GM03348 (cell line): ENCODE measurements at regions not wholly inside any gene's neighbourhood (a gene's known extent, or its start where the extent isn't known, plus 50 kb on each side); places are given as distances from the start of the nearest gene placed in this dataset.

Source experiments
- DNase-seq: peaks from one replicate; pipeline ENCODE4 v3.0.0; 2012; ENCODE audit warnings: low spot score

DNA sequence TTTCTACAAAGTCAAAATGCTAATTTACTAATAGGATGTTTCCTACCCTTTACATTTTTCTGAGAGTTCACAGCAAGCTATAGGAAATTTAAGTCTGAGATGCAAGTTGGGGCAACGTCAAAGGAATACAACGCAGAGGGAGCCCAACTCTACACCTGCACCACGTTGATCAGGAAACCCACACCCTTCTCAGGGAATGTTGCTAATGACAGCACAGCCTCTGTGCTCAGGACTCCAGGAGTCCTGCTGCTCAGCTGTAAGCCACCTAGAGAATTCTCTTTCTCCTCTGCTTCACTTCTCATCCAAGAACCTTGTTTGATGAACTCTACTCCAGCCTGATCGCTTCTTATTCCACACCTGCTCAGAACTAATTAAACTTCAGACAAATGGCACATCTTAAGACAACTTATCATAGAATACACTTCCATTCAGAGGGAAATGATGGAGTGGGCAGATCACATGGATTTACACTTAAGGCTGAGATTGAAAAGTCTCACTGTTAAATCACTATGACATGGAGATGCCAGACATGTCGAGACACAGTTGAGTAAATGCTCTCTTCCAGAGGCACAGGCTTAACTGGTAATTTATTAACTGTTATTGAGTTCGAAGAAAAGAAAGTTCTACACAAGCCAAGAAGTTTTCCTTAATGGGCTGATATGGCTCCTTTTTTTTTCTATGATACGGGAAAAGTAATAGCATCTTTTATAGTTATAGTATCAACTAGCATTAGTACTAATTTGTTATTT is 811.6 kb upstream of the ARGLU1 start:
- no peak for DNase-seq

DNA sequence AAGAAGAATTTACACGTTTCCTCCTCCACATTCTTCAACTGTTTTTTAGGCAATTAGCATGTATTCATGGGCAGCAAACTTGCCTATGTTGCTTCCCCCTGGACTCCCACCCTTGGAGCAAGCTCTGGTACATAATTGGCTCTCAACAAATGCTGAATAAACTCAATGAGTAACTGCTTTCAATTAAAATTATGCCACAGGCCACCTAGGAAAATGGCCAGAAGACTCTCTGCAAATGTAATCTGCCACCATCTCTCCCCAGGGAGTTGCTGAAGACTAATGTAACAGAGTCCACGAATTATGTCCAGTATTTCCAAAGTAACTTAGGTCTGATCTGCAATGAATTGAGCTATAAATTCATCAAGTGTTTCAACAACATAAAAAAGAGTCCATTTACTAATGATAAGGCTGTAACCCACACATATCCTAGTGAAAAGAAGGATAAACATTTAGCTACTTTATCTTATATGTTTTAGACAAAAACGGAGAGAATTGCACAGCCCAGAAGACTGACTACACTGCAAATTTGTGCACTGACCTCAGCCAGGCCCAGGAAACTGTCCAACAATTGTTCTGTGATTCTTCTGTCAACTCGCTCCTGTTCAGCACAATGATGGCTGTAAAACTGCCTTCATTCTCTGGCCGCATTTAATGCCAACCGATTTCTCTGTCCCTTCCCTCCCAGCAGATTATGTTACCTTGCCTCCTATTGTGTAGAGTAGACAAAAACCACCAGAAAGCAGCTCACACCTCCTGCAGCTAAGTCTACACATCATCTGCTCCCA is 808.6 kb upstream of the ARGLU1 start:
- no peak for DNase-seq

DNA sequence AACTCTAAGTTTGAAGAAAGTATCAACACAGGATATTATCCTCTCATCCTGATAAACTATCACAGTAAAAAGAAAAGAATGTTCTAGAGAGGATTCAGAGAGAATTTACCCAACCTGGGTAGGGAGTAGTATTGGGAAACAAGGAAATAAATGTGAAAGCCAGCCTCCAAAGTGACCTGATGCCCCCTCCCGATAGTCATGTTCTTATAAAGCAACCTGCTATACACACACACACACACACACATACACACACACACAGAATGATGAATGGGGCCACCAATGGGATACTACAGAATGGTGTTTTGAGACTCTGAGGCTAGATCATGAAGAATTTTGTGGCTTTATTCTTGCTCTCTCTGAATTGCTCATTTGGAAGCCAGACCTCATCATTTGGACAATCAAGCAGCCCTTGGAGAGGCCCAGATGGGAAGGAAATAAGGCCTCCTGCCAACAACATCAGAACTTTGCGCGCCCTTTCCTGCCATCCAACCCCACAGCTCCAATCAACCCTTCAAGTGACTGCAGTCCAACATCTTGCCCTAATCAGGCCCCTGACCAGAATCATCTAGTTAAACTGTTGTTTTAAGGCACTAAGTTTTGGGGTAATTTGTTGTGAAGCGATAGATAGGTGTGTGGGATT is 807.9 kb upstream of the ARGLU1 start:
- no peak for DNase-seq

DNA sequence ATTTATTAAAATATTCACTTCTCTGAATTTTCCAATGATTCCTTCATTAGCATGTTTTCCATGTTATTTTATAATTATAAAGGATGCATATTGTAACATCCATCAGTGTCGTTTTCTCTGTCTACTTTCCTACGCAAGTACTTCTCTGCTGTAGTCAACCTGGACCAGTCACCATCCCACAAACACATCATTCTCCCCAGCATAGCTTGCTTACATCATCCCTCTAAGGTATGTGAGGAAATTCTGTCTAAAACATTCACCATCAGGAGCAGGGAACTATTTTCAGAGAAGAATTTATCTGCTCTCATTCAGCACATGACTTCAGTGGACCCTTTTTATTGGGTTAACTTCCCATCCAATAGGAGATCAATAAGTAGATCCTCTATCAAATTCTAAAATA is 806.1 kb upstream of the ARGLU1 start:
- DNase-seq = no peak

DNA sequence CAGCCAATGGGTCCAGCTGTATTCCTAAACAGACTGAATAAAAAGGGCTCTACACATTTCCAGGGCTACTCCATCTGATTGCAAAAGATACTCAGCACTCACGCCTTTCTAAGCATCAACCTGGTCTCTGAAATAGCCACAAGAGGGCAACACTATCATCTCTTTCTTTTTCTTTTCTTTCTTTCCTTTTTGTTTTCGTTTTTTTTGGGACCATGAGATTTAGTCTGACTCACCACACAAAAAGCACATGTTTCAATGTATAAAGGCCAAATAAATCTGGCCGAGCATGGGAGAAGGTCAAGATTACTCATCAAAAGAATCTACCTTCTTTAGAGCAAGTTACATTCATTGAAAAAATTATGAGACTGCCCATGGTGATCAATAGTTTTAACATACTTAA is 805.6 kb upstream of the ARGLU1 start:
- DNase-seq = no peak

DNA sequence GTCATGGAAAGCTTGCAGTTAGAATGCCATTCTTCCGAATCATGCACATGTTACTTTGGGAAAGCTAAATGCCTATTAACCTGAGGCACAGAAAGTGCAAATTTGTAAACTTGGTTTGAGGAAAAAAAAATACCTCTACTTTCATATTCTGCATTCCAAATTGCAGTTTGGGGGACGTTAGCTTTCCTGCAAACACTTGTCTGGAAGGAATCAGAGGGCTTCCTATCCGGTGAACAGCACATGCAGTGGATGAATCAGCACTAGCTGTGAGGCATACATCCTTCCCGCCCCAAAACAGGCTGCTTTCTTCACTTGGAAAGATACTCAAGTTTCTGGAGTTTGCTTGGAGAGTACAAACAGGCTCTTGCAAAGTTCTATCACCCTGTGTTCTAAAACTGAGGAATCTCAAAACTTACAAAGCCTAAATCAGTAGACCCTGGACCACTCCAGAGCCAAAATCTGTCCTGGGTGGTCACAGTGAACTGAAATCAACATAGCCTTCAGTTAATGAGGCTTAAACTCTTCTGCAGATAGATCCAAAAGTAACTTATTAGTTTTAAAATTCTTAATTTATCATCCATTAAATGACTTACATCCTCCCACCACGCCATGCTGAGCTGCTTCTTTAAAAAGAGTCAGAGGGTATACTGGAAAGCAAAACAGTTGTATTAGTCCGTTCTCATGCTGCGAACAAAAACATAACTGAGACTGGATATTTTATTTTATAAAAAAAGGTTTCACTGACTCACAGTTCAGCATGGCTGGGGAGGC is 802.3 kb upstream of the ARGLU1 start:
- DNase-seq = no peak

DNA sequence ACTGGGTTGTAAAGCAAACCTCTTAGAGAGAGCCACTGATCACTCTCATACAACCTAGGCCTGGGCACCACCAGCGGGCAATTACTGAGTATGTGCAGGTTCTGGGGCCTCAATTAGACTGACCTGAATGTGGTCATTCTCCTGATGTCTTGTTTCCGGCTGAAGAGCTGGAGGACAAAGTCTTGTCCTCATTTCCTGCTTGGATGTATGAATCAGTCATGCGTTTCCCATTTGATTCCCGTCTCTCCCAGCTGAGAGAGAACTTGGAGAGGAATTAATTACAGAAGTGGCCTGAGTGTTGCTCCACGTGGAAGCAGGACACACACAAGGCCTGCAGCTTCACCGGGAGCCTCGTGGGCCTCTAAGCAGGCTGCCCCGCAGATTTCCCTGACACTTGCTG is 799.3 kb upstream of the ARGLU1 start:
- no peak for DNase-seq

DNA sequence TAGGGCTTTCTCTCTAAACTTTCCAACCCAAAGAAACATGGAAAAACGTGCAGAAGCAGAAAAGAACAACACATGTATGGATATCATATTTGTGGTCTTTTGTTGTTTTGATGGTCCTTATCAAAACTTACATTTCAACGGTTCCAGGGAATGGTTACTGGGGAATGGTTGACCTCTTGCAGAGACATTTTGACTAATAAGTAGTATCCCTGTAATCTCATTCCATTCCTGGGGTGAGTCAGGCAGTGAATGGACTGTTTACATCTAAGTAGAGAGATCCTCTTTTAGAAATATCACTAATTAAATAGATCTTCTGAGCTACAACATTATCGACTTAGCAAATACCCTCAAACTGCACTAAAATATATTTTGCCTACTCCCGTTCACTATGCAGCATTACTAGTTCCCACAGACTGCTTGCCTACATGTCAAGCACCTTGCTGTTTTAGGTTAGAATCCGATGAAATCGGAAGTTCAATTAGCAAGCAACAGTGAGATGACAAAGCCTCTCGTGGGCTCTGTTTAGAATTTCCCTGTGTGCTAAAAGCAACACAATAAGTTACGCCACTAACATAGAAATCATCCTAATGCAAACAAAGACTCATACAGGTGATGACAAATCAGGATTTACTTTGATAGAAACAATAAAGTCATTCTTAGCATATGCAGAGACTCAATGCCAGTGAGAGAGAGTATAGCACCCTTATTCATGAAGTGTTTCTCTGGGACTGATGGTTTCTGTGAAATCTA is 797.7 kb upstream of the ARGLU1 start:
- no peak for DNase-seq

DNA sequence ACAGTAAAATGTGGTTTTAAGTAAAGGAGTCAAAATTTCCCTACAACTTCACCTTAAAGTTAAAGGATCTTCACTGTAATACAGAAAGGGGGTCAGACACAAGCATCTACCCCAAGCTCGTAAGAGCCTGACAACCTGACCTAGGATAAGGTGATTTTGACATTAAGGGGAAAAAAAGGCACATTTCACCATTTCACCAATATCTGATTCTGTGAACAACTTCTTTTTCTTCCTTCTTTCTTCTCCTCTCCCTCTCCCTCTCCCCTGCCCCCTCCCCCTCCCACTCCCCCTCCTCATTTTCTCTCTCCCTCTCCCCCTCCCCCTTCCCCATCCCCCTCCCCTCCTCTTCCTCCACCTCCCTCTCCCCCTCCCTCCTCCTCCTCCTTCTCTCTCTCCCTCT is 796.7 kb upstream of the ARGLU1 start:
- no peak for DNase-seq

DNA sequence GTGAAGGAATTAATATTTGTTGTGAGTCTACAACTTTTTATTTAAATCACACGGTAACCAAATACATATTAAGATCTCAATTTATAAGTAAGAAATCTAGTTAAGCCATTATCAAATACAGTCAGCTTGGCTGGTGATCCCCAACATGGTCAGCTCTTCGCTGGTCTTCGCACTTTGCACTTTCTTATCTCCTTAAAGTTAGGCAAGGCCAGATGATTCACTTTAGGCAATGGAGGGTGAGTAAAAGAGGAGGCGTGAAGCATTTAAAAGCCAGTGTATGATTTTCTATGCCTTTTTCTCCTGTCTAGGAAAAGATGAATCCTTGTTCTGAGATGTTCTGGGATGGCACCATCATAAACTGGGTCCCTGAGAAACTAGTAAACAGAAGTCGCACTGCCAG is 793.7 kb upstream of the ARGLU1 start:
- no peak for DNase-seq

DNA sequence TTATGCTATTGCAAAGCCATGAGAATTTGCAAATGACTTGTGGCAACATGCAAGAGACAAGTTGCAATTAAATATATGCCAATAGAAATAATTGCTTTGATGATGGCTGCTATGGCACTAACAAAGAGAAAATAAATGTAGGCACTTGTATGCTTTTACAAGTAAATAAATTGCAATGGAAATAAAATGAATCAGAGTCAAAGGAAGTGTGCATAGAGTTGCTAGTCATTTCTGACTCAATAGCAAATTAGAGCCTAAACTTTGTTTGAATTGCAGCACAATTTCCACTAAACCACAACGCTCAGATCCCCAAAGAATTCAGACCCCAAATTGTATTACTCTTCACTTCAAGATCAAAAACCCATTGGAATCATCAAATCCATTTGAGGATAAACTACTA is 792.1 kb upstream of the ARGLU1 start:
- DNase-seq = no peak

DNA sequence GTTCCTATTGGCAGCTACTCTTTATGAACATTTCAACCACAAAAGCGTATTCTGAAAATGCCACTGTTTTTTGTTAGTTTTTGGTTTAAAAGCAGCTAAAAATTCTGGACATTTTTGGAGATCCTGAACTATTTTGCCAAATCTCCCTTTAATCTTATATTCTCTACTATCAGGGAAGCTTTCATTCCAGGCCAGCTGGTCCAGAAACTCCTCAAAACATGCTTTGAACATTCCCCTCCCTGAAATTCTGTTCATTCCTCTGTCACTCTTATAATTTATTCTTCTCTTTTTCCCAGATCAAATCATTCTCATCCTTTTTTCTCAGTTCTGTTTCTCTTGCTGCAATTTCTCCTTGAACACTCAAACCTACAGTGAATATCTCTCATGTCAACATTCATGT is 790.9 kb upstream of the ARGLU1 start:
- DNase-seq = no peak

DNA sequence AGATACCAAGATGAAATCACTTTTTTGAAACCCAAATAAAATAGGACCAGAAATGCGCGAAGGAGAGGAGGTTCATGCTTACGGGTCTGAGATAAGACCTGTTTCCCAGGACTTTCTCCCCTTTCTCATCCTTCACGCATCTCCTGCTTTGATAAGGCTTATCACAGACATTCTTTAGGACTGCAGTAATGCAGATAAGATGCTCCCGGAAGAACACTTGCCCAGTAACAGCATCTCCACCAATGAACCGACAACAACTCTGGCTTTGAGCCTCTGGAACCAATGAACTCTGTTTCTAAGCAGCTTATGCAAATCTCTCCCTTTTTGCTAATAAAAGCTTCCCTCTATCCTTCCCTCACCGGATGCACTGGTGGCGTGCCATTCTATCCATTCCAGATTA is 783.4 kb upstream of the ARGLU1 start:
- DNase-seq = no peak

DNA sequence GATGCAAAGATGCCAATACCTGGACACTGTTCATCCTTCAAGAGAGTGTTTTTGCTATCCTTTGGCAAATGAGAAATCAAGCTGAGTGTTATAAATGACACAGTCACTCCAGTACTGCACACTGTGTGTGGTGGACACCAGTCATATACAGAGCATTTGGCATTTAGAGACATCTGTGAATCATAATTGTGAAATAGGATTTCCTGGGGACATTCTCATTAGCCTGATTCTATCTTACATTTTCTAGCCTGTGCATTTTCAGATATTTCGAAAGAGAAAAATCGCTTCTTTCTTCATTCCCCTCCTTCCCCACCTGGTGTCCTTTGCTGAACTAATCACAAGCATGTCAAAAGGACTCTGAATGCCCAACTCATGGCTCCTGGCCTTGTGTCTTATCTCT is 781.0 kb upstream of the ARGLU1 start:
- DNase-seq = no peak

DNA sequence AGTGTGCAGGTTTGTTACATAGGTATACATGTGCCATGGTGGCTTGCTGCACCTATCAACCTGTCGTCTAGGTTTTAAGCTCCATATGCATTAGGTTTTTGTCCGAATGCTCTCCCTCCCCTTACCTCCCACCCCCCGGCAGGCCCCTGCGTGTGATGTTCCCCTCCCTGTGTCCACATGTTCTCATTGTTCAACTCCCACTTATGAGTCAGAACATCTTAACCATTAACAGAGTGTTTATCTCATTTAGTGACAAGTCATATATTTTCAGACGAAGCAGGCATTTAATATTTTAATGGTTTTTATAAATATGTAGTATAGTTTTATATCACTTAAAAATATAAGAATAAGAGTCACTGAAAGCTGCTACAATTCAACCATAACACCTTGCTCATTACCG is 780.5 kb upstream of the ARGLU1 start:
- DNase-seq = no peak

DNA sequence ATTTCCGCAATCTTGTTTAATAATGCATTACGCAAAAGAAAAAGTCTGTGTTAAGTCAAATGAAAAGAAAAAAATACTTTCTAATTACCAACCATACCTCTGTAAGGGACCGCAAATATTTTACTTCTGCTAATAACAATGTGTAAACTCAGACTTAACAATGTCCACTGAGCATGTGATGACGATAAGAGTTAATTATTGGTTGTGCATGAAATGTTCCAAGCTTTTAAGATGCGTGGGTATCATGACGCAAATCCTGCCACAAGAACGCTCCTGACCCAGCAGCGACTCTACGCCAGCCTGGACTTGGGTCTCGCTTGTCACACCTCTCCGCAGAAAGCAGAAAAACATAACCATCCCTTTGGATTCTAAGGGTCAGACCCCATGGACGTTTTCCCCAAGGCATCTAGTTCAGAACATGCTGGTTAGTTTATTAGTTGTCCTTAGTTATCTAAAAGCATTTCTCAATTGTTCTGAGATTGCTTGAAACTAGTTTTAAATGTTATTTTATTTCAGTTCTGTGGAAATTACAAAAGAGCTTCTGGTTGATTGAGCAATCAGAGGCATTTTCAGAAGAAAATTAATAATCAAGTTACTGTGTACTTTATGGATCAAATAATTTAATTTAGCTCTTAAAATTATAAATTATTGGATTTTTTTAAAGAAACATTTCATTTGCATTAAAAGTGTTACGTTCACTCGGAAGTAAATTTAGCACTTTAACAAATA is 779.9 kb upstream of the ARGLU1 start:
- DNase-seq = no peak

DNA sequence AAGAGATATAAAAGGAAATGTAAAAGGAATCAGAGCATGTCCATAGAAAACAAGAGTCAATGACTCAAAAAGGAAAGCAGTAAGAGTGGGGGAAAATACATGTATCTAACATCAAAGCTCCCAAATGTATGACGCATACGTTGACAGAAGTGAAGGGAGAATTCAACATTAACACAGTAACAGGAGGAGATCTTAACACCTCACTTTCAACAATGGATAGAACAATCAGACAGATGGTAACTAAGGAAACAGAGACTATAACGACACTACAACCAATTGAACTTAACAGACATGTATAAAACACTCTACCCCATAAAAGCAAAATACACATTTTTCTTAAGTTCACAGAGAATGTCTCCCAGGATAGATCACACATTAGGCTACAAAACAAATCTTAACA is 774.8 kb upstream of the ARGLU1 start:
- no peak for DNase-seq

DNA sequence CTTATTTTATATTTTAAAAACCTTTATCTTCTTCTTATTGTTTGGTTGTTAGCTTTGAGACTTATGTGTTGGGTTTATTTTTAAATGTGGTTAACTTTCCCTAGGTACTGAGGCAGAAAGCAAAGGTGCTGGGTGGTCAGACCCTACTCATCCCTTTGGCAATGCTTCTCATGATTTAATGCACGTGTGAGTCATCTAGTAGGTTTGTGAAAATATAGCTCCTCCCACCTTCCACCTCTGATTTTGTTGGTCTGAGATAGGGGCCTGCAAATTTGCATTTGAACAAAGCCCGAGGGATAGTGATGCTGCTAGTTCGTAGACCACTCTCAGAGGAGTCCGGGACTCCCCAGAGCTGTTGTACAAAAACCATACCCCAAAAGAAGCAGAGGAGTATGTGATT is 771.3 kb upstream of the ARGLU1 start:
- no peak for DNase-seq

DNA sequence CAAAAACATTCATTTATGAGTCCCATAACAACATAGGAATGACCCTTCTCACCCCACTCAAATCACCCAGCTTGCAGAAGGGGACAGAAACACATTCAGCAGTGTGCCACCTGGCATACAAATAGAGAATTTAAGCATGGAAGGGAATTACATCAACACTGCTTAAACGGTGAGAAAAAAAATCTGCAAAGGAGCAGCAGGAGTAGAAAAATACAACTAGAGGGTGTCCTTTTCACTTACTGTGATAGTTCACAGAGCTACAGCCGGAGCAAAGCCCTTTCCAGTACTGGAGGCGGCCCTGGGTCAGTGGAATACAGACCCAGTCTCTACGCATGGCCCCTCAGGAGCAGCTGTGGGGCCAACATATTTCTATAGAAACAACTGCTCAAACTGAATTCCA is 764.3 kb upstream of the ARGLU1 start:
- no peak for DNase-seq

DNA sequence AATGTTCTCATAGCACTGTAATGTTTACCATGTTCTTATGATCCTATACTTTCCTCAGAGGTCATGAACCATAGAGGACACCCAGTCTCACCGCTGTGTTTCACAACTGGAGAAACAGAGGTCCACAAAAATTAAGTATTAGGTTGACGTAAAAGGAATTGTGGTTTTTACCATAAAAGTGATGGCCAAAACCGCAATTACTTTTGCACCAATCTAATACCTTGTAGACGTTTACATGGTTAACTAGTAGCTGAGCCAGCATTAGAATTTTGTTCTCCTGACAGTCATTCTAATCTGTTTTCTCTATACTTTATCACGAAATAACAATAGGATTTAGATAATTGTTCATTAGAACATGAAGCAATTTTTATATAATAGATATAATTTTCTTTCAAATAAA is 763.4 kb upstream of the ARGLU1 start:
- no peak for DNase-seq

DNA sequence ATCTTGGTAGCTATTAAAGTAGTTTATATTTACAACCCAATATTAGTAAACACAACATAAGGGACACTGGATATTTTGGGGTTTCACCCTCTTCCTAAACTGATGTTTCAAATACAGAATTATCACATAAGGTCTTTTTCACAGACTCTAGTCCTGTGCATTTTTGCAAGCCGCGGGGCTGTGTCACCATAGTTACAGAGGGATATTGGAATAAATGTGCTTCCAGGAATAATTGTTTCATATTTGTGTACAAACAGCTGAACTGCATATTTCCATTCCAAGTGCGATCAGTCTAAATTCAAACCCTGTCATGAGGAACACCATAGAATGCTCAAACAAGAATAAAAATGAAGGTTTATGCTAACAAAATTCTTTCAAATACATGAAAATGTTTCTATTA is 762.5 kb upstream of the ARGLU1 start:
- DNase-seq = no peak
